Mucosa of gallbladder (tissue), 1 donor: ENCODE measurements at regions not wholly inside any gene's neighbourhood (a gene's known extent, or its start where the extent isn't known, plus 50 kb on each side); places are given as distances from the start of the nearest gene placed in this dataset.
A peak's percentile ranks its signal among the peaks of the same experiment; 100 is the strongest.
"Not testable (repeated sequence)": the region's sequence is repeated elsewhere in the genome, so short reads cannot be mapped to it uniquely, and the experiment has no call there.

ENCODE experiments used
- DNase-seq: peaks from one replicate; pipeline ENCODE4 v3.0.0-alpha.2; 2020; ENCODE audit warnings: low spot score
- donor health status: DM: no; HTN: no; CAD: no.

- not testable (repeated sequence) for DNase-seq
Measured at GRCh38 chr11:67940440-67940839, 63.5 kb downstream of the UNC93B1 start.

GRCh38 chr11:67938964-67939363, 64.9 kb downstream of the UNC93B1 start:
- not testable (repeated sequence) for DNase-seq

GRCh38 chr11:67938371-67938770, 65.5 kb downstream of the UNC93B1 start:
- peak; percentile 15 for DNase-seq

- DNase-seq = not testable (repeated sequence)
Measured at GRCh38 chr11:67923565-67923964, 80.3 kb downstream of the UNC93B1 start.

GRCh38 chr11:67920546-67920945, 83.4 kb downstream of the UNC93B1 start:
- not testable (repeated sequence) for DNase-seq

- DNase-seq = not testable (repeated sequence)
Measured at GRCh38 chr11:67912184-67912583, 91.7 kb downstream of the UNC93B1 start.

GRCh38 chr11:67911211-67911610, 92.7 kb downstream of the UNC93B1 start:
- DNase-seq = not testable (repeated sequence)

- DNase-seq = not testable (repeated sequence)
Measured at GRCh38 chr11:67910803-67911202, 93.1 kb downstream of the UNC93B1 start.

- not testable (repeated sequence) for DNase-seq
Measured at GRCh38 chr11:67906969-67907368, 96.9 kb downstream of the UNC93B1 start.

- DNase-seq = not testable (repeated sequence)
Measured at GRCh38 chr11:67899462-67899861, 104.4 kb downstream of the UNC93B1 start.

- DNase-seq = not testable (repeated sequence)
Measured at GRCh38 chr11:67893487-67893886, 110.4 kb downstream of the UNC93B1 start.

- DNase-seq = not testable (repeated sequence)
Measured at GRCh38 chr11:67889646-67890045, 114.3 kb downstream of the UNC93B1 start.

GRCh38 chr11:67888056-67888455, 115.8 kb downstream of the UNC93B1 start:
- DNase-seq = not testable (repeated sequence)

GRCh38 chr11:67886672-67887071, 117.2 kb downstream of the UNC93B1 start:
- not testable (repeated sequence) for DNase-seq

- DNase-seq = not testable (repeated sequence)
Measured at GRCh38 chr11:67886207-67886606, 117.7 kb downstream of the UNC93B1 start.

- DNase-seq = not testable (repeated sequence)
Measured at GRCh38 chr11:67885574-67885973, 118.3 kb downstream of the UNC93B1 start.

- DNase-seq = not testable (repeated sequence)
Measured at GRCh38 chr11:67884761-67885558, 118.9 kb downstream of the UNC93B1 start.

GRCh38 chr11:67884073-67884757, 119.7 kb downstream of the UNC93B1 start:
- not testable (repeated sequence) for DNase-seq

GRCh38 chr11:67882304-67882703, 121.6 kb downstream of the UNC93B1 start:
- not testable (repeated sequence) for DNase-seq

GRCh38 chr11:67881836-67882235, 122.1 kb downstream of the UNC93B1 start:
- DNase-seq = not testable (repeated sequence)

- DNase-seq = not testable (repeated sequence)
Measured at GRCh38 chr11:67880594-67881196, 123.2 kb downstream of the UNC93B1 start.

GRCh38 chr11:67878666-67879065, 125.2 kb downstream of the UNC93B1 start:
- not testable (repeated sequence) for DNase-seq
